WTC11 (cell line): ENCODE measurements at regions not wholly inside any gene's neighbourhood (a gene's known extent, or its start where the extent isn't known, plus 50 kb on each side); places are given as distances from the start of the nearest gene placed in this dataset.

ENCODE experiments used
- AFF4 ChIP-seq: sonication (generic); formaldehyde crosslinking; IDR thresholded peaks from 2 replicates; pipeline ENCODE4 v1.8.1; 2023; ENCODE audit warnings: mild to moderate bottlenecking, missing genetic modification reagents, borderline replicate concordance
- CREM ChIP-seq: sonication (generic); formaldehyde crosslinking; IDR thresholded peaks from 2 replicates; pipeline ENCODE4 v1.8.1; 2022; ENCODE audit warnings: mild to moderate bottlenecking, missing genetic modification reagents, moderate library complexity
- CTCF ChIP-seq: fragments of 200-600 bp; IDR thresholded peaks from 2 replicates; pipeline ENCODE4 v1.8.0; 2022; ENCODE audit warnings: antibody characterized with exemption
- FOXJ3 ChIP-seq: sonication (generic); formaldehyde crosslinking; IDR thresholded peaks from 2 replicates; pipeline ENCODE4 v1.9.0; 2021; ENCODE audit warnings: missing genetic modification reagents, mild to moderate bottlenecking, borderline replicate concordance
- NFE2L1 ChIP-seq: sonication (generic); formaldehyde crosslinking; IDR thresholded peaks from 2 replicates; pipeline ENCODE4 v1.8.1; 2023; ENCODE audit warnings: missing genetic modification reagents
- RELA ChIP-seq: sonication (generic); formaldehyde crosslinking; IDR thresholded peaks from 2 replicates; pipeline ENCODE4 v1.8.1; 2022; ENCODE audit warnings: missing genetic modification reagents, mild to moderate bottlenecking, borderline replicate concordance
- ZBTB43 ChIP-seq: sonication (generic); formaldehyde crosslinking; IDR thresholded peaks from 2 replicates; pipeline ENCODE4 v1.8.1; 2023; ENCODE audit warnings: mild to moderate bottlenecking, missing genetic modification reagents
- ZNF671 ChIP-seq: fragments of 250-450 bp; sonication (Bioruptor Pico); IDR thresholded peaks from 2 replicates; pipeline ENCODE4 v1.8.0; 2021; ENCODE audit warnings: mild to moderate bottlenecking

- TF ChIP-seq CTCF: no peak
- TF ChIP-seq NFE2L1 (CRISPR knock-in tag): no peak
- no peak for TF ChIP-seq ZNF671 (CRISPR knock-in tag)
- TF ChIP-seq CREM (CRISPR knock-in tag): no peak
- TF ChIP-seq ZBTB43: no peak
- no peak for TF ChIP-seq FOXJ3 (CRISPR knock-in tag)
- no peak for TF ChIP-seq AFF4 (CRISPR knock-in tag)
- no peak for TF ChIP-seq RELA (CRISPR knock-in tag)
These were observed 108.8 kb downstream of the NPY start for GRCh38 chr7:24392774-24393173.
